ENCODE measurements at regions not wholly inside any gene's neighbourhood (a gene's known extent, or its start where the extent isn't known, plus 50 kb on each side); places are given as distances from the start of the nearest gene placed in this dataset.

DNA sequence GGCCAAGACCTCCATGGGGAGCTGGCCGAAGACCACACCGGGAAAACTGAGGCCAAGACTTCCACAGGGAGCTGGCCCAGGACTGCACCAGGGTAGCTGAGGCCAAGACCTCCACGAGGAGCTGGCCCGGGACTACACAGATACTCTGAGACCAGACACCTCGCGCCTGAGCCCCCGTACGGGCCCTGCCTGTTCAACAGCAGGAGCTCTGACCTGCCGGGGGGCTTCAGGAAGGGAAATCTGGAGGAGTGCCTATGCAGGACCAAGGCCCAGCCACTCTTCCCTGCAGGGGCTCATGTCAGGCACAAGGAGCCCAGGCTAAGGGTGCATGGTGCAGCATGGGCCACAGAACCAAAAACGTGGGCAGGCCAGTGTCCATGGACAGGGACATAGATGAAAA lies 151.6 kb downstream of the TMEM18 start:
- TF ChIP-seq, protein P1, sequence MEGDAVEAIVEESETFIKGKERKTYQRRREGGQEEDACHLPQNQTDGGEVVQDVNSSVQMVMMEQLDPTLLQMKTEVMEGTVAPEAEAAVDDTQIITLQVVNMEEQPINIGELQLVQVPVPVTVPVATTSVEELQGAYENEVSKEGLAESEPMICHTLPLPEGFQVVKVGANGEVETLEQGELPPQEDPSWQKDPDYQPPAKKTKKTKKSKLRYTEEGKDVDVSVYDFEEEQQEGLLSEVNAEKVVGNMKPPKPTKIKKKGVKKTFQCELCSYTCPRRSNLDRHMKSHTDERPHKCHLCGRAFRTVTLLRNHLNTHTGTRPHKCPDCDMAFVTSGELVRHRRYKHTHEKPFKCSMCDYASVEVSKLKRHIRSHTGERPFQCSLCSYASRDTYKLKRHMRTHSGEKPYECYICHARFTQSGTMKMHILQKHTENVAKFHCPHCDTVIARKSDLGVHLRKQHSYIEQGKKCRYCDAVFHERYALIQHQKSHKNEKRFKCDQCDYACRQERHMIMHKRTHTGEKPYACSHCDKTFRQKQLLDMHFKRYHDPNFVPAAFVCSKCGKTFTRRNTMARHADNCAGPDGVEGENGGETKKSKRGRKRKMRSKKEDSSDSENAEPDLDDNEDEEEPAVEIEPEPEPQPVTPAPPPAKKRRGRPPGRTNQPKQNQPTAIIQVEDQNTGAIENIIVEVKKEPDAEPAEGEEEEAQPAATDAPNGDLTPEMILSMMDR (IDR thresholded peaks at IDR 0.05; ENCODE audit: borderline replicate concordance, extremely low read depth, low read length, poor library complexity, severe bottlenecking), result no peak
- no peak for TF ChIP-seq EZH2 (IDR thresholded peaks at IDR 0.05; ENCODE audit: borderline replicate concordance, low read depth, low read length, severe bottlenecking)
